T-helper 17 cell (primary cell): ENCODE measurements at regions not wholly inside any gene's neighbourhood (a gene's known extent, or its start where the extent isn't known, plus 50 kb on each side); places are given as distances from the start of the nearest gene placed in this dataset.
"Not testable (repeated sequence)": the region's sequence is repeated elsewhere in the genome, so short reads cannot be mapped to it uniquely, and the experiment has no call there.

Source experiments
- ATAC-seq: fragments of 150-1000 bp; cut with Tn5 transposase; 2 replicates; pipeline ENCODE4 v1.10.0; 2021; ENCODE audit warnings: mild to moderate bottlenecking, moderate library complexity
- DNase-seq, 3 donors: peaks; one replicate each; pipeline versions ENCODE4 v3.0.0 to v3.0.0-alpha.2; 2020 to 2021
- H3K9me3 ChIP-seq: one replicate; pipeline ENCODE4 v1.7.0; 2013; ENCODE audit warnings: low read length, mild to moderate bottlenecking; ENCODE audit not compliant: control insufficient read depth, poor library complexity, severe bottlenecking
- H3K27ac Mint-ChIP-seq: one replicate; pipeline ENCODE4 v1.8.0; 2022; ENCODE audit warnings: mild to moderate bottlenecking, moderate library complexity, mixed read lengths
- H3K27me3 Mint-ChIP-seq: one replicate; pipeline ENCODE4 v1.8.0; 2022; ENCODE audit warnings: mixed read lengths
- H3K36me3 Mint-ChIP-seq: one replicate; pipeline ENCODE4 v1.8.0; 2022; ENCODE audit warnings: low read depth, mixed read lengths
- H3K4me1 Mint-ChIP-seq: one replicate; pipeline ENCODE4 v1.8.0; 2022; ENCODE audit warnings: mild to moderate bottlenecking, mixed read lengths
- H3K4me3 Mint-ChIP-seq: one replicate; pipeline ENCODE4 v1.8.0; 2022; ENCODE audit warnings: mild to moderate bottlenecking, moderate library complexity, mixed read lengths

DNA sequence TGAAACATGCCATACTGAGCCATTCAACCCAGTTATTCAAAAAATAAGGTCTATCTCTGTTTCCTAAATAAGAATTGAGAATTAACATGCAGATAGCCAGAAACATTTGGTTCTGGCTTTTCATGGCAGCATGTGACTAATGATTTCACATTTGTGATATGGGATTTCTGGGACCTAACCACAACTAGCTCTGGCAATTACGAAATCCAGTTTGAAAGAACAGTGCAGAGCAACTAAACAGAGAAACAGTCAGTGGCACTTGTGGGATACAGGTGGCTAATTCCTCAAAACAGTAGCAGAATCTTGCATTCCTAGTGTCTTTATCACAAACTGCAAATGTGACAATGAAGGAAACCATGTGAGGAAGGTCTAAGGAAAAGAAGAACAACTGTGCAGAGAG lies 637.8 kb upstream of the CHAC2 start:
- Mint-ChIP-seq H3K27me3 (no peaks in the 10 kb centered on the region), H3K27ac (no peak overlapping the region), H3K36me3 (peaks cover 3% of the 10 kb centered on the region), H3K4me3 (no peak overlapping the region), H3K4me1 (peaks cover 2% of the 10 kb centered on the region)
- ATAC-seq (no peak), DNase-seq (no peak)
- H3K9me3 ChIP-seq = no peaks in the 10 kb centered on the region

DNA sequence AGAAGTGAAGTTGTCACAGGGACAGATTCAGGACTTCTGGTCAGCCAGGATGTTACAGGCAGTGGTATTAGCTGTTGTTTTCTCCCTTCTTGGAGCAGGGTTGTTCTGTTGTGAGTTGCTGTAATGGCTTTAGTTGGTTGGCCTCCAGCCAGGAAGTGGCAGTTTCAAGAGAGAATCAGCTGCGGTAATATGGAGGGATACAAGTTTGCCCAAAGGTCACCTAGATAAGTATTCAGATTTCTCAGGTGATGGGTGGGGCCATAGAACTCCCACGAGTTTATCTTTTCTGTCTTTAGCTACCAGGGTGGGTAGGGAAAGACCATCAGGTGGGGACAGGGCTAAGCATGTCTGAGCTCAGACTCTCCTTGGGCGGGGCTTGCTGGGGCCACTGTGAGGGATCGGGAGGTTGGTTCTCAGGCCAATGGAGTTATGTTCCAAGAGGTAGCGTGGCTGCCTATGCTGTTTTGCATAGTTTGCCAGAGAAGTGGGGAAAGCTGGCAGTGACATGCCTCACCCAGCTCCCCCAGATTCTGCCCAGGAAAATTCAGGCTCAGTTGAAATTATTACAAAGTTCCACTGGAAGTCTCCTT lies 640.4 kb upstream of the CHAC2 start:
- Mint-ChIP-seq H3K27ac (no peak overlapping the region), H3K4me1 (peaks cover 6% of the 10 kb centered on the region), H3K27me3 (no peaks in the 10 kb centered on the region), H3K36me3 (peaks cover 3% of the 10 kb centered on the region), H3K4me3 (no peak overlapping the region)
- ATAC-seq (no peak), DNase-seq (no peak)
- H3K9me3 ChIP-seq = no peaks in the 10 kb centered on the region

DNA sequence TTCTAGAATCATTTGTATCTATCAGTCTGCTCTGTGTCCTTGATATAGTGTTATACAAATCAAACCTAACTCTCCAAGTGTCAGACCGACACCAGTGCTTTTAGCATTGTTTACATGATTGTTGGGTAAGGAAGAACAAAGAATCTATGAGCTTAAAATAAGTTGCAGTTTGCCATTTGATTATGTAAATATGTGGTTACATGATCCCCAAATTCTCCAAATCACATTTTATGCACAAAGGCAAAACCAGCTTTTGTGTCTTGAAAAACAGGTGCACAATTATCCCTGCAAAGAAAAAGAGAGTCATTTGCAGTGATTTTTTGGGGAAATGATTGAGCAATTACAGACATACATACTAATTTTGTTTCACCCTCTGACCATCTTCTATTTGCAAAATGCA lies 652.6 kb upstream of the CHAC2 start:
- Mint-ChIP-seq H3K27me3 (no peaks in the 10 kb centered on the region), H3K4me3 (no peak overlapping the region), H3K4me1 (no peaks in the 10 kb centered on the region), H3K36me3 (peaks cover under 1% of the 10 kb centered on the region), H3K27ac (no peak overlapping the region)
- ATAC-seq = no peak
- H3K9me3 ChIP-seq = no peaks in the 10 kb centered on the region
- no peak for DNase-seq

DNA sequence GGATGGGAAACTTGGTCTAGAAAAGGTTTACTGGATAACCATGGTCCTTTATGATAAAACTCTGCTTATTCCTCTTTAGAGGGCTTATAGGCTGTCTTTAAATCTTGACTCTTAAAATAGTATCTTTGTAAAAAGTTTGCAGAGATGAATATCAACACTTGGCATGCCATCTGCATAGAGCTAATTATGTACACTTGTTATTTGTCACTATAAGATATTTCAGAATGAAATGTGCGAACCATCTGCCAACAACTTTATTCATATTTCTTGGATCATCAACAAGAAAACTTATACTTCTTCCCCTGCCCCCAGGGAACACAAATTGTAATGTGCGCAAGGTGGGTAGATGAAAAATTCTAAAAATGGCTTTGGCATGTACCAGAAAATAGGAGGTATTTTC lies 653.0 kb upstream of the CHAC2 start:
- H3K4me1 Mint-ChIP-seq = no peaks in the 10 kb centered on the region
- DNase-seq = no peak
- no peak overlapping the region for H3K27ac Mint-ChIP-seq
- no peaks in the 10 kb centered on the region for H3K9me3 ChIP-seq
- no peak for ATAC-seq
- H3K27me3 Mint-ChIP-seq = no peaks in the 10 kb centered on the region
- peaks cover 2% of the 10 kb centered on the region for H3K36me3 Mint-ChIP-seq
- no peak overlapping the region for H3K4me3 Mint-ChIP-seq

DNA sequence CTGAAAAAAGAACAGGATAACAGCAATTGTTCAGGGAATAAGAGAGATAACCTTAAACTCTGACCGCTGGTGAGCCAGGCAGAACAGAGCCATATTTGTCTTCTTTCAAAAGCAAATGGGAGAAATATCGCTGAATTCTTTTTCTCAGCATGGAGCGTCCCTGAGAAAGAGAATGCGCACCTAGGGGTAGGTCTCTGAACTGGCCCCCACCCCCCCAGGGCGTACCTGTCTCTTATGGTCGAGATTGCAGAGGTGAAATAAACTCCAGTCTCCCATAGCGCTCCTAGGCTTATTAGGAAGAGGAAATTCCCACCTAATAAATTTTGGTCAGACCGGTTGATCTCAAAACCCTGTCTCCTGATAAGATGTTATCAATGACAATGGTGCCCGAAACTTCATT lies 655.2 kb upstream of the CHAC2 start:
- H3K4me1 Mint-ChIP-seq, H3K27me3 Mint-ChIP-seq, H3K9me3 ChIP-seq, H3K4me3 Mint-ChIP-seq, H3K36me3 Mint-ChIP-seq, DNase-seq, ATAC-seq, H3K27ac Mint-ChIP-seq: not testable (repeated sequence)

DNA sequence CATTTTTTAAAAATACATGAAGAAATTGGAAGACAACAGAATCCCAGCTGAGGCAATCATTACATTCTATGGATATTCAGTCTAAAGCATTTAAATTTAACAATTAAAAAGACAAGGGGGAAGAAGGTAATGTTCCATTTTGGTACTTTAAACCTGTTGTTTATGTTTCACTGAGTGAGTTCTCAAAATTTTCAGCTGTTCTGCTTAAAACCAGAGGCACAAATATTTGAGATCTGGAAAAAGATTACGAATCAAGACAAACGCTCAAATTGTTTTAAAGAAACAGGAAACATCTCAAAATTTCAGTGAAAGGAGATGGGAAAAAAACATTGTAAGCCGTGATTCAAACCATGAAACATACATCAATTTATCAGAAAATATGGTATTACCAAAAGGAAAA lies 656.2 kb upstream of the CHAC2 start:
- peaks cover 4% of the 10 kb centered on the region for H3K36me3 Mint-ChIP-seq
- no peak overlapping the region for H3K4me3 Mint-ChIP-seq
- ATAC-seq (no peak), DNase-seq (no peak)
- H3K9me3 ChIP-seq = no peaks in the 10 kb centered on the region
- no peaks in the 10 kb centered on the region for H3K27me3 Mint-ChIP-seq
- no peak overlapping the region for H3K27ac Mint-ChIP-seq
- H3K4me1 Mint-ChIP-seq = no peaks in the 10 kb centered on the region

DNA sequence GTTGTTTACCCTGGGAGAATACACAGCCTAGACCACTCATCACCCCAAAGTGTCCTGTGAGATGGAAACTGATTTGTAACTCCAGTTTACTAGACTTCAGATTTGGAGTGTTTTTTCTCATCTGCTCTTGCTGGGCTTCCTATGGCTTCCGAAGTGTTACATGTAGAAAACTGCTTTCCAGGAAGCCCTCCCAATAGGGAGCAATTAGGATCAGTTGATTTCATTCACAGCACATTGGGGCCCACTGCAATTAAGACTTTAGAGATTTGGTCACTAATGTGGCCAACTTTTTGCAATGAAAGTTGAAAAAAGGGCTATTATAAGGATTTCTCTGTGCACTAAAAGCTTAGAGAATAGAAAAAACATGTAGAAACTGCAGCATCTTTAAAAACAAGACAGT lies 656.6 kb upstream of the CHAC2 start:
- DNase-seq (no peak), ATAC-seq (no peak)
- Mint-ChIP-seq H3K27me3 (no peaks in the 10 kb centered on the region), H3K4me1 (no peaks in the 10 kb centered on the region), H3K27ac (no peak overlapping the region), H3K36me3 (peaks cover 4% of the 10 kb centered on the region), H3K4me3 (no peak overlapping the region)
- H3K9me3 ChIP-seq = no peaks in the 10 kb centered on the region

DNA sequence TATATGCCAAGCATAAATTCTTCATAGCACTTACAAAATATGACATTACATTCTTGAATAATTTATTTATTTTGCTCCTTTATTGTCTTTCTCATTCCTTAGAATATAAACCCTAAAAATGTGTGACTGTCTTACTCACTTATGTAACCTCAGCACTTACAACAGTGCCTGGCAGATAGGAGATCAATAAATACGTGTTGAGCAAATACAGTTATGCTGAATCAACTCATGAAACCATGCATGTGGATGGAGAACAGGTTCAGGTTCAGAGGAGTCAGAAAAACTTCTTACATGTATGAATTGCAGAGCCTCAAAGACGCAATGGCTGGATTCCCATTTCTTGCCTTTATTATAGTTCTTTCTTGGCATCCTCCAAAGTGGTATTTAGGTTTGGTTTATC lies 659.4 kb upstream of the CHAC2 start:
- Mint-ChIP-seq H3K4me1 (peaks cover under 1% of the 10 kb centered on the region), H3K27me3 (no peaks in the 10 kb centered on the region), H3K4me3 (no peak overlapping the region), H3K27ac (no peak overlapping the region), H3K36me3 (peaks cover 4% of the 10 kb centered on the region)
- DNase-seq = no peak
- no peak for ATAC-seq
- no peaks in the 10 kb centered on the region for H3K9me3 ChIP-seq

DNA sequence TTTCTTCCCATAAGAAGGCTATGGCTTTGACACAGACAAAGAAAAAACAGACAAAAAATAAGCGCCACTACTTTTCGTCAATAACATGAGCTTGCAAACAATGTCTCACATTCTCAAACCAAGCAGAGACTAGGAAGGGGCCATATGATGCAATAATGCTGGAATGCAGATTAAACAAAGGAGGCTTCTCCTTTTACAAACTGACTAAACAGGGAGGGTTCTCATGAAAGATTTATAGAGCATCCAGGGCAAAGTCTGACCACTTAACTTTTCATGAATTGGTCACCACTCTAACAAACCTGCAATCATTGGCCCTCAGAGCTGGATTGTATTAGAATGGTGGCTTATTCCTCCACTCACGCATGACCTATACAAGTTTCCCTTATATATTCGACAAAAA lies 663.3 kb upstream of the CHAC2 start:
- DNase-seq = no peak
- no peaks in the 10 kb centered on the region for H3K27me3 Mint-ChIP-seq

DNA sequence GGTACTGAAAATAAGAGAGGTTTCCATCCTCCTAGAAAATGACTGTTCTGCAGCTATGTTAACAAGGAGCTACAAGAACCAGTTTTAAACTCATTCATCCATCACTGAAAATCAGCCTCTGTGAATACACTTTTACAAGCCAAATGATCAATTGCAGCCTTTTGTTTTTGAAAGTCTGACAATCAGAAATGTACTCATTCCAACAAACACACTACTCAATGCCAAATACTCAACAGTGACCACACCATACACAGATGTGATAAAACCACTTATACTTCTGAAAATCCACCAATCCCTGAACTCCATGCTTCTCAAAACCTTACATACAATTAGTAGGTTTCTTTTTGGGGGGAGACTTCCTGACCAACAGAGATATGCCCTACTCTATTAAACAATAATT lies 663.9 kb upstream of the CHAC2 start:
- no peaks in the 10 kb centered on the region for H3K9me3 ChIP-seq
- no peak for DNase-seq
- Mint-ChIP-seq H3K36me3 (peaks cover 2% of the 10 kb centered on the region), H3K27me3 (no peaks in the 10 kb centered on the region), H3K27ac (no peak overlapping the region), H3K4me3 (no peak overlapping the region), H3K4me1 (peaks cover 2% of the 10 kb centered on the region)
- no peak for ATAC-seq

More for the DNA sequence above, 663.3 kb upstream of the CHAC2 start:
- no peak overlapping the region for H3K27ac Mint-ChIP-seq
- no peak overlapping the region for H3K4me3 Mint-ChIP-seq
- H3K36me3 Mint-ChIP-seq = peaks cover 2% of the 10 kb centered on the region
- no peak for ATAC-seq
- H3K4me1 Mint-ChIP-seq = peaks cover 2% of the 10 kb centered on the region
- H3K9me3 ChIP-seq = no peaks in the 10 kb centered on the region

DNA sequence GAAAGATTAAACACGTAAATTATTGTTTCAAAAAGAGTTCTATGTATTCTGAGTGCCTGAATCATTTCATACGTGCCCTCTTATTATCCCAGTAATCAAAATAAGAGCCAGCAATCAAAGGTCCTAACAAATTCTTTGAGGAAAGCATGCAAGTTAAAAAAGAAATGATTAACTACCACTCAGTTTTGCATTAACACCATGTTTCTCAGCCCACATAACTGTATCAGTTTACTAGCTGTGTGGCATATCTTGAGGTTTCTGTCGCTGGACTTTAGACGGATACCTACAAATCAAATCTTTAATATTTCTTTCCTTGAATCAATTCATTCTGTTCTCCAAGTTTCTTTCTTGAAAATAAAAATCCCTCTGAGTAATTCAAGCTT lies 668.9 kb upstream of the CHAC2 start:
- ATAC-seq = no peak
- Mint-ChIP-seq H3K27me3 (no peaks in the 10 kb centered on the region), H3K27ac (no peak overlapping the region), H3K36me3 (no peaks in the 10 kb centered on the region), H3K4me1 (peaks cover 2% of the 10 kb centered on the region), H3K4me3 (no peak overlapping the region)
- no peaks in the 10 kb centered on the region for H3K9me3 ChIP-seq
- no peak for DNase-seq

DNA sequence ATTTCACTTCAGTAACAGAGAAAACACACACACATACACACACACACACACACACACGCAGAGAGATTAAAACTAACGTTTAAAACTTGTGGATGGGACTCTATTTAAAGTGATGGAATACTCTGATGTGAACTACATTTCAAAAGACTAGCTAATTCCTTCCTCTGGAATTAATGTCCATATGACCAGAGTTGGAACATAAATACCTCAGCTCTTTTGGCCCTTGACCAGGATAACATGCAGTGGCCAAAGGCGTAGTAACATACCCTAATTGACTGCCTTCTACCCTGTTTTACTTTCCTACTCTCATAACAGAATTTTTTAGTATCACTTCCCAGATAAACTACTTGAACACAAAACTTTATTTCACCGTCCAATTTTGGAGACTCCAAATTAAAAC lies 671.3 kb upstream of the CHAC2 start:
- Mint-ChIP-seq H3K4me3 (no peak overlapping the region), H3K4me1 (no peaks in the 10 kb centered on the region), H3K27ac (no peak overlapping the region), H3K36me3 (no peaks in the 10 kb centered on the region), H3K27me3 (no peaks in the 10 kb centered on the region)
- DNase-seq = no peak
- H3K9me3 ChIP-seq = no peaks in the 10 kb centered on the region
- ATAC-seq = no peak

DNA sequence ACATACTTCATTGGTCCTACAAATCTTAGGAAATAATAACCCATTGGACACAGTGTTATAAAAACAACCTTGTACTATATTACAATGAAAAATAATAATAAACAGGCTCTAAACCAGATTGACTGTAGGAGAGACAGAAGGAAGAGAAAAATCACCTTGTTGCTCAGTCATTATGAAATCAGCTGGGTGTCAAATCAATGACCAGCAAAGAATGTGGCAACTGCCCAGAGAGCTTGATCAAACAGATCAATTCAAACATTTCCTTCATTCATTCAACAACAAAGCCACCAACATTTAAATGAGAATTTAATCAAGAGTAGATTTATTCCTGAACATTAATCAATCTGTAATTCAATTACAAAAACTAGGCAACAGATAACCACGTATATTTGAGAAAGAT lies 671.9 kb upstream of the CHAC2 start:
- no peaks in the 10 kb centered on the region for H3K36me3 Mint-ChIP-seq
- no peak overlapping the region for H3K4me3 Mint-ChIP-seq
- H3K4me1 Mint-ChIP-seq = no peaks in the 10 kb centered on the region
- no peak for DNase-seq
- no peaks in the 10 kb centered on the region for H3K27me3 Mint-ChIP-seq
- no peaks in the 10 kb centered on the region for H3K9me3 ChIP-seq
- ATAC-seq = no peak
- H3K27ac Mint-ChIP-seq = no peak overlapping the region

DNA sequence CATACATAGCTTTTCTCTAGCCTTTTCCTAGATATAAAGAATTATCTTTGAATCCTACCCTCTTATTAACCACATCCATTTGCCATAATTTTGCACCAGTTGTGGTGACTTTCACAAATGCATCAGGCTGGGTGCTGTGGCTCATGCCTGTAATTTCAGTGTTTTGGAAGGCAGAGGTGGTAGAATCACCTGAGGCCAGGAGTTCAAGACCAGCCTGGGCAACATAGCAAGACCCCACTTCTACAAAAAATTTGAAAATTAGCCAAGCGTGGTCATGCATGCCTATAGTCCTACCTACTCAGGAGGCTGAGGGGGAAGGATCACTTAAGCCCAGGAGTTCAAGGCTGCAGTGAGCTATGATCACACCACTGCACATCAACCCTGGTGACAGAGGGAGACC lies 672.4 kb upstream of the CHAC2 start:
- Mint-ChIP-seq H3K27ac (no peak overlapping the region), H3K4me3 (no peak overlapping the region), H3K27me3 (no peaks in the 10 kb centered on the region), H3K4me1 (no peaks in the 10 kb centered on the region), H3K36me3 (no peaks in the 10 kb centered on the region)
- ATAC-seq (no peak), DNase-seq (no peak)
- H3K9me3 ChIP-seq = no peaks in the 10 kb centered on the region

DNA sequence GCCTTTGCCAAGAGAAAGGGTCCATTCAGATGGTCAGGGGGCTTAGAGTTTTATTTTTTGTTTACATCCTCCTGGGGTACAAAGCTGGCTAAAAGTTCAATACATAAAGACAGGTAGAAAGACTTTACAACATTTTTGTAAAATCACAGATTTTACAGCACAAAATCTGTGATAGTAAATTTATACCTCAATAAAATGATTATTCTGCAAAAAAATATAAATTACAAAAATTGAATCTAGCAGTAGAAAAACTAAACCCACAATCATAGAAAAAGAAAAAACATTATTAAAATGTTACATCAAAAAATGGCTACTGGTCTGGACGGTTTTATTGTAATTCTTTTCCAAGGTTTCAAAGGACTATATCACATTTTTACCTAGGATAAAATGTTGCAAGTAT lies 674.2 kb upstream of the CHAC2 start:
- no peaks in the 10 kb centered on the region for H3K36me3 Mint-ChIP-seq
- DNase-seq (no peak), ATAC-seq (no peak)
- no peak overlapping the region for H3K27ac Mint-ChIP-seq
- H3K4me3 Mint-ChIP-seq = no peak overlapping the region
- H3K9me3 ChIP-seq = no peaks in the 10 kb centered on the region
- no peaks in the 10 kb centered on the region for H3K4me1 Mint-ChIP-seq
- H3K27me3 Mint-ChIP-seq = no peaks in the 10 kb centered on the region
